Thoracic aorta (tissue), 2 donors: ENCODE measurements at regions not wholly inside any gene's neighbourhood (a gene's known extent, or its start where the extent isn't known, plus 50 kb on each side); places are given as distances from the start of the nearest gene placed in this dataset.

Experiments used
- ATAC-seq: fragments of 150-250 bp; one replicate; pipeline ENCODE4 v1.8.0; 2017; ENCODE audit warnings: low read depth; ENCODE audit not compliant: insufficient number of reproducible peaks, low FRiP score
- DNase-seq: peaks from one replicate; pipeline ENCODE4 v3.0.0-alpha.2; 2020; ENCODE audit warnings: low spot score
- H3K27ac ChIP-seq, 2 donors: fragments of 200-600 bp; sonication (generic); 1 replicate in 1 of 2; 2 replicates in 1 of 2; pipeline ENCODE4 v1.5.1; 2016; ENCODE audit warnings: mild to moderate bottlenecking in 2 of 2, moderate library complexity in 2 of 2
- H3K27me3 ChIP-seq: fragments of 200-600 bp; sonication (generic); replicated peaks from 2 replicates; pipeline ENCODE4 v1.6.0; 2016; ENCODE audit warnings: mild to moderate bottlenecking; ENCODE audit not compliant: insufficient read depth
- H3K36me3 ChIP-seq: fragments of 200-600 bp; sonication (generic); one replicate; pipeline ENCODE4 v1.5.1; 2016
- H3K4me1 ChIP-seq, 2 donors: fragments of 200-600 bp; sonication (generic); 1 replicate in 1 of 2; 2 replicates in 1 of 2; pipeline versions ENCODE4 v1.5.1 to v1.6.0; 2016; ENCODE audit warnings: low read depth in 2 of 2, mild to moderate bottlenecking in 1 of 2; ENCODE audit not compliant: control insufficient read depth in 1 of 2
- H3K4me3 ChIP-seq: fragments of 200-600 bp; sonication (generic); 2 replicates; pipeline ENCODE4 v1.5.1; 2016; ENCODE audit warnings: mild to moderate bottlenecking
- H3K9me3 ChIP-seq: fragments of 200-600 bp; sonication (generic); 2 replicates; pipeline ENCODE4 v1.5.1; 2016
- TF ChIP-seq, protein P1 (sequence below): fragments of 200-600 bp; sonication (generic); IDR thresholded peaks from one replicate; pipeline ENCODE4 v1.5.1; 2019; ENCODE audit warnings: antibody characterized with exemption

DNA sequence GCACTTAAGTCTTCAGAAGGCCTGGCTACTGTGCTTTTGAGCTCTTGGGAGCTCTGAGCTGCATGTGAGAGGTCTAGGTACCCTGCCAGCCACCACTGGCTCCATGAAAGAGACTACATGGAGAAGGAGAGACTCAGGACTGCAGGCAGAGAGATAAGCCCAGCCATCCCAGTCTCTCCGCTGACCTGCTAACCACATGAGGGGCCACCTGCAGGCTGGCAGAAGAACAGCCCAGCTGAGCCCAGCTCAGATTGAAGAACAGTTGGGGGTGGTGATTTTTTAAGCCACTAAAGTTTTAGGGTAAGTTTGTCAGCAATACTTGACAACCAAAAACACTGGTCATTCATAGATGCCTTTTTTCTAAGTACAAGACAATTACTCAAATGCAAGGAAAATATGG, 205.0 kb upstream of the PRDM9 start:
- Histone ChIP-seq H3K36me3 (no peaks in the 10 kb centered on the region), H3K4me1 (no peaks in the 10 kb centered on the region), H3K4me3 (no peak overlapping the region), H3K27me3 (no peaks in the 10 kb centered on the region), H3K27ac (no peak overlapping the region), H3K9me3 (no peaks in the 10 kb centered on the region)
- TF ChIP-seq, protein P1, sequence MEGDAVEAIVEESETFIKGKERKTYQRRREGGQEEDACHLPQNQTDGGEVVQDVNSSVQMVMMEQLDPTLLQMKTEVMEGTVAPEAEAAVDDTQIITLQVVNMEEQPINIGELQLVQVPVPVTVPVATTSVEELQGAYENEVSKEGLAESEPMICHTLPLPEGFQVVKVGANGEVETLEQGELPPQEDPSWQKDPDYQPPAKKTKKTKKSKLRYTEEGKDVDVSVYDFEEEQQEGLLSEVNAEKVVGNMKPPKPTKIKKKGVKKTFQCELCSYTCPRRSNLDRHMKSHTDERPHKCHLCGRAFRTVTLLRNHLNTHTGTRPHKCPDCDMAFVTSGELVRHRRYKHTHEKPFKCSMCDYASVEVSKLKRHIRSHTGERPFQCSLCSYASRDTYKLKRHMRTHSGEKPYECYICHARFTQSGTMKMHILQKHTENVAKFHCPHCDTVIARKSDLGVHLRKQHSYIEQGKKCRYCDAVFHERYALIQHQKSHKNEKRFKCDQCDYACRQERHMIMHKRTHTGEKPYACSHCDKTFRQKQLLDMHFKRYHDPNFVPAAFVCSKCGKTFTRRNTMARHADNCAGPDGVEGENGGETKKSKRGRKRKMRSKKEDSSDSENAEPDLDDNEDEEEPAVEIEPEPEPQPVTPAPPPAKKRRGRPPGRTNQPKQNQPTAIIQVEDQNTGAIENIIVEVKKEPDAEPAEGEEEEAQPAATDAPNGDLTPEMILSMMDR: no peak
- ATAC-seq: no peak
- no peak for DNase-seq

DNA sequence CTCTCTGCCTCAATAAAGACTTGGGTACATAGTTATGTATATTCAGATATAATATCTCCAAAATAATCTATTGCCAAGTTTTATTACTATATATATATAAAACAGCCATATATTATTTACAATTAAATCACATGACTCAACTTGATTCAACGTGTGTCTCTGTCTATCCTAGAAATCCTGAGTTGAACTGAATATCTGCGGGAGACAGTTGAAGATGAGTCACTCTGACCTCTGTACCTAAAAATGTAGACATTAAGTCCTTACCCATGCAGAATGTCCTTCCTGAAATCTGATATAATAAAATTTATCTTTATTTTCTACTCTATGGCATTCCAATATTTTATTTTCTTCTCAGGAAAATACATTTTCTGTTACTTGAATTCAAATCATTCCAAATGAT, 218.2 kb upstream of the PRDM9 start:
- ATAC-seq (no peak), DNase-seq (no peak)
- Histone ChIP-seq H3K27ac (no peak overlapping the region), H3K36me3 (no peaks in the 10 kb centered on the region), H3K4me1 (no peaks in the 10 kb centered on the region), H3K4me3 (no peak overlapping the region), H3K9me3 (no peaks in the 10 kb centered on the region), H3K27me3 (no peaks in the 10 kb centered on the region)
- TF ChIP-seq, protein P1: no peak

DNA sequence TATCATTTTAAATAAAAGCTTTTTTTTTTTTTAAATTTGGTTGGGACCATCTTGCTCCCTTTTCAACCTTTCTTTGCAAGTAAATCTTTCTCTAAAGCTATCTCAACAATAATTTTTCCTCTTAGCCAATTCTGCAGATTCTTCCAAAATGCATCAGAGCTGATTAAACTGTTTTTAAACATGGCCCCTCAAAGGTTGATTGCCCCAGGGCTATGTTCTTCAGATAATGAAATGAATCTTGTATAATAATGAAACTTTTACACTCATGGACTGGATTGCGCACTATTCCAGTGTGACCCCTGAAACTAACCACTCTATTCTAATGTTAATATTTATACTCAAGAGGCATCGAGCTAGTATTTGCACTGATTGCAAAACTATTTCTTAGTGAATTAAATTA, 222.8 kb upstream of the PRDM9 start:
- H3K4me1 ChIP-seq: no peaks in the 10 kb centered on the region
- no peaks in the 10 kb centered on the region for H3K36me3 ChIP-seq
- ATAC-seq (no peak), DNase-seq (no peak)
- no peak overlapping the region for H3K27ac ChIP-seq
- TF ChIP-seq, protein P1: no peak
- H3K27me3 ChIP-seq: no peaks in the 10 kb centered on the region
- H3K4me3 ChIP-seq: no peak overlapping the region
- no peaks in the 10 kb centered on the region for H3K9me3 ChIP-seq

DNA sequence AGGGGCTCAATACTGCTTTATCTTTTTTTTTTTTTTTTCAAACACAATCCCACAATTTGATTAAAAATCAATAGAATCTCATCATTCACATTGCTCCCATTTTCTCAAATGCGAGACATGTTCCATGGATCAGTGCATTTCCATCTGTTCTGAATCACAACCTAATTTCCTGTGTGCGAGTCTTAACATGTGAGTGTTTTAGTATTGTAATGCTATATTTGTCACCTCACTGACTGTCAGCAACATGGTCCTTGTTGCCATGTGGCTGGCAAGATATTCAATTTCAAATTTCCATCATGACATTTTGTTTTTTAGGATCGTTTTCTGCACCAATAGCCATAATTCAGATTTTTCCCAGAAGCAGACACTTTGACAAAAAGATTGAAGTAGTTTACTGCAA, 233.2 kb upstream of the PRDM9 start:
- Histone ChIP-seq H3K4me1 (no peaks in the 10 kb centered on the region), H3K9me3 (no peaks in the 10 kb centered on the region), H3K27me3 (no peaks in the 10 kb centered on the region), H3K4me3 (no peak overlapping the region), H3K27ac (no peak overlapping the region), H3K36me3 (no peaks in the 10 kb centered on the region)
- TF ChIP-seq, protein P1: no peak
- DNase-seq: no peak
- no peak for ATAC-seq

DNA sequence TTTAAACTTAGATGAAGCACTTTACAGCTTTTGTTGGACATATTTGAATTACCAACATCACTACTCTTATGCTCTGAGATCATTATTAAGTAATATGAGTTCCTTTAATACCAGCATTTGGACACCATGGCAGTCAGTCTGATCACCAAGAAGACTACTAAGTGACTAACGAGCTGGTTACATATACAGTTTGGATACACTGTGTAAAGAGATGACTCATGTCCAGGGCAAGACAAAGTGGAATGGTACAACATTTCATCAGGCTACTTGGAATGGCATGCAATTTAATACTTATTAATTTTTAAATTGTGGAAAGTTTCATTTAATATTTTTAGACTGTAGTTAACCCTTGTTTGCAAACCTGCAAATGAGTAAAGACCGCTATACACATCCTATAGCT, 237.4 kb upstream of the PRDM9 start:
- Histone ChIP-seq H3K4me1 (no peaks in the 10 kb centered on the region), H3K36me3 (no peaks in the 10 kb centered on the region), H3K4me3 (no peak overlapping the region), H3K27me3 (no peaks in the 10 kb centered on the region), H3K9me3 (no peaks in the 10 kb centered on the region), H3K27ac (no peak overlapping the region)
- ATAC-seq: no peak
- TF ChIP-seq, protein P1: no peak
- no peak for DNase-seq
